Left lung (tissue), 4 donors: ENCODE measurements at regions not wholly inside any gene's neighbourhood (a gene's known extent, or its start where the extent isn't known, plus 50 kb on each side); places are given as distances from the start of the nearest gene placed in this dataset.

Source experiments
- ATAC-seq: fragments of 200-7000 bp; cut with Tn5 transposase; one replicate; pipeline ENCODE4 v1.9.1; 2020; ENCODE audit warnings: moderate library complexity
- DNase-seq, 4 donors: peaks; one replicate each; pipeline ENCODE4 v3.0.0-alpha.2; 2013 to 2020
- H3K27ac ChIP-seq, 2 donors: fragments of 200-600 bp; sonication (generic) in 1 of 2; one replicate each; pipeline versions ENCODE4 v1.5.0 to v1.8.0; 2020 to 2021
- H3K27me3 ChIP-seq, 2 donors: fragments of 200-600 bp; sonication (generic) in 1 of 2; one replicate each; pipeline versions ENCODE4 v1.5.0 to v1.8.0; 2020 to 2021
- H3K36me3 ChIP-seq, 2 donors: fragments of 200-600 bp; sonication (generic) in 1 of 2; one replicate each; pipeline versions ENCODE4 v1.5.0 to v1.8.0; 2020 to 2021
- H3K4me1 ChIP-seq, 2 donors: fragments of 200-600 bp; one replicate each; pipeline ENCODE4 v1.8.0; 2021
- H3K4me3 ChIP-seq, 2 donors: fragments of 200-600 bp; sonication (generic) in 1 of 2; one replicate each; pipeline versions ENCODE4 v1.5.0 to v1.8.0; 2020 to 2021; ENCODE audit warnings: mild to moderate bottlenecking in 1 of 2
- H3K9me3 ChIP-seq, 2 donors: fragments of 200-600 bp; sonication (generic) in 1 of 2; one replicate each; pipeline versions ENCODE4 v1.5.0 to v1.8.0; 2020 to 2021
- intact Hi-C, 2 donors: fragments of 100-400 bp; cut with DNase I; formaldehyde crosslinking; loops; one replicate each; pipeline versions ENCODE4 v1.11.2 to v1.14.2; 2022
- TF ChIP-seq, protein P1 (sequence below), 2 donors: fragments of 200-600 bp; sonication (generic) in 1 of 2; IDR thresholded peaks; one replicate each; pipeline versions ENCODE4 v1.5.0 to v1.8.0; 2021; ENCODE audit warnings: antibody characterized with exemption in 2 of 2
- donor health status: DM: no; HTN: yes; CAD: no.
- donor health status: DM: no; HTN: no; CAD: no.

DNA sequence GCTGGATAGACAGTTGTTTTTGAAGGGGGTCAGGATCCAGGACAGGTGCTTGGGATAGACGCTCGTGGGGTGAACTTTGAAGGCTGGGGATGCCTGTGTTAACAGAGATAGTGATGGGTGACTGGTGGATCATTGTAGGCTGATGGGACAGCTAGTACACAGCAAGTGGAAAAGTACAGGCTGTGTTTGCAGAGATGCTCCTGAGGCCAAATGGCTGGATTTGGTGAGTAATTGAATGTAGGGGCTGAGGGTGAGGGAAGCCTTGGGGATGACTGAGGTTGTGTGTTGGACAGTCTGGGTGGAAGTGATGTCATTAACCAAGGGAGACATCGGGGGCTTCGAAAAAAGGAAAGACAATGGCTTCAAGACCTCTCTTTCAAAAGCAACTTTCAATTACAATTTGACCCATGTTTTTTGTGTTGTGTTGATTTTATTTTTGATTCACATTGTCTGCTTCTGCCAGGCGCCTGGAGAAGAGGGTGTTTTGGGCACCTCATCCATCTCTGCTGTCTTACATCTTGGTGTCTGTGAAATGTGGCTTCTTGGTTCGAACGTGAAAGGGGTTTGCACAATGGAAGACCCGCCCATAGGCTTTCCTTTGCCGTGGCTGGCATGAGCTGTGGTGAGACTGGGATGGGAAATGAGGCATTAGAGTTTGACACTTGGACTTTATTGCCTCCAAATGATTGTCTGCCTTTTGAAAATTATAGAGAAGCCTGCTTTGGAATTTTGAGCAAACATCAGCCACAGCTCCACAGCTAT is 147.5 kb downstream of the FOXD2 start:
- DNase-seq (no peak), ATAC-seq (no peak)
- no peaks in the 10 kb centered on the region for H3K9me3 ChIP-seq
- H3K36me3 ChIP-seq: no peaks in the 10 kb centered on the region
- intact Hi-C loops: no loop called here
- no peak overlapping the region for H3K4me3 ChIP-seq
- TF ChIP-seq, protein P1, sequence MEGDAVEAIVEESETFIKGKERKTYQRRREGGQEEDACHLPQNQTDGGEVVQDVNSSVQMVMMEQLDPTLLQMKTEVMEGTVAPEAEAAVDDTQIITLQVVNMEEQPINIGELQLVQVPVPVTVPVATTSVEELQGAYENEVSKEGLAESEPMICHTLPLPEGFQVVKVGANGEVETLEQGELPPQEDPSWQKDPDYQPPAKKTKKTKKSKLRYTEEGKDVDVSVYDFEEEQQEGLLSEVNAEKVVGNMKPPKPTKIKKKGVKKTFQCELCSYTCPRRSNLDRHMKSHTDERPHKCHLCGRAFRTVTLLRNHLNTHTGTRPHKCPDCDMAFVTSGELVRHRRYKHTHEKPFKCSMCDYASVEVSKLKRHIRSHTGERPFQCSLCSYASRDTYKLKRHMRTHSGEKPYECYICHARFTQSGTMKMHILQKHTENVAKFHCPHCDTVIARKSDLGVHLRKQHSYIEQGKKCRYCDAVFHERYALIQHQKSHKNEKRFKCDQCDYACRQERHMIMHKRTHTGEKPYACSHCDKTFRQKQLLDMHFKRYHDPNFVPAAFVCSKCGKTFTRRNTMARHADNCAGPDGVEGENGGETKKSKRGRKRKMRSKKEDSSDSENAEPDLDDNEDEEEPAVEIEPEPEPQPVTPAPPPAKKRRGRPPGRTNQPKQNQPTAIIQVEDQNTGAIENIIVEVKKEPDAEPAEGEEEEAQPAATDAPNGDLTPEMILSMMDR (IDR thresholded peaks at IDR 0.05): no peak
- H3K4me1 ChIP-seq: no peaks in the 10 kb centered on the region
- H3K27ac ChIP-seq: no peak overlapping the region
- H3K27me3 ChIP-seq: peaks cover 0 to 4% of the 10 kb centered on the region in 2 donors

DNA sequence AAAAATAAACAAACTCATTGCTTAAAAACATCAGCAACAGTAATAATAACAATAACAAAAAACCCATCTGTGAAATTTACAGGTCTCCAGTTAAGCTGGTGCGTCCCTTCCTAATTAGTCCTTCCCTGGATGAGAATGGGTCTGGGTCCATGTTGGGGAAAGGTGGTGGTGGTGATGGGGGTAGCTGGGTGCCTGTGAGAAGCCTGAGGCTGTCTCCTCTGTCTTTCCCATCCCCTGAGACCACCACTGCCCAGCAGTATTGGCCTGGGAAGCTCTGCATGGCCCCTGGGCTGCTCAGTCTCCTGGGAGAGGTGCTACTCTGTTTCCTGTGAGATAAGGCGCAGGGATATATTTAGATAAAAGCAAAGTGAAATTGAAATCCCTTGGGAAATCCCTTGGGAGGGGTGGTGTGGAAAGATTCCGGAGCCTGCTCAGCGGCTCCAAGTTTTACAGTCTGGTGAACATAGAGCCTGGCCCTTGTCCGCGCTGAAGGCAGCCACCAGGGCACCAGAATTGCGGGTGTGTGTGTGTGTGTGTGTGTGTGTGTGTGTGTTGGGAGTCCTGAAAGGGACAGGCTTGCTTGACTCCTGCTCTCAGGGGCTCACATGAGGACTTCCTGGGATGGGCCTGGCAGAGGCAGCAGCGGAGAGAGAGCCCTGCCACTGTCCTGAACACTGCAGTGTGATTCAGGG is 150.2 kb downstream of the FOXD2 start:
- intact Hi-C loops: no loop called here
- Histone ChIP-seq H3K9me3 (no peaks in the 10 kb centered on the region), H3K27ac (no peak overlapping the region), H3K27me3 (peaks cover 2 to 19% of the 10 kb centered on the region in 2 donors), H3K4me1 (peaks cover 1 to 2% of the 10 kb centered on the region in 2 donors), H3K4me3 (no peak overlapping the region), H3K36me3 (no peaks in the 10 kb centered on the region)
- ATAC-seq (no peak), DNase-seq (no peak)
- TF ChIP-seq, protein P1 (IDR thresholded peaks at IDR 0.05): no peak

DNA sequence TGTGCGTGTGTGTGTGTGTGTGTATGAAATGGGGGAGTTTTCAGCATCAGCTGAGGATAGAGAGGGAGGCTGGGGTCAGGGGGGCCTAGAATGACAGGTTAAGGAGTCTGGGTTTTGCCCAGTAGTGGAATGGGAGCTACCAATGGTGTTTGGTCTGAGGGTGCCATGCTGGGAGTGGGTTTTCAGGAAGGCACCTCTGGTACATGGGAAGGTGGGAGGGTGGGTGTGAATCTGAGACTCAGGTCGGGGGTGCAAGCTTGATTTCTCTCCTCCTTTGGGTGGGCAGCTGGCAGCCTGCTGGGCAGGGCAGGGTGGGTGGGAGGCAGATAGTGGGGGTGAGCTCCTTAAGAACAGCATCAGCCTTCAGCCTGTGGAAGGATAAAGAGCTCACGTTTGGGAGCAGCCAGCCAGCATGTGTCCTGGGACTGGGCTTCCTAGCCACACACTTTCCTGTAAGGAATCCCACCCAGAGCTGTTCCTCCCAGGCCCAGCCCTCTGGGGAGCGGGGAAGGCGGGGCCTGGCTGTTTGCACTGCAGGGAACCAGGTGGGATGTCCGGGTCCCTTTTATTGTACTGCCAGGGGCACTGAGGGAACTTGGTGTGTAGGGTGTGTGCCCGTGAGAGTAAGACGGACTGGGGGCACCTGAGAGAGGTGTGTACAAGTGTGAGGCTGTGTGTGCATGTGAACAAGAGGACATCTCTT is 152.8 kb downstream of the FOXD2 start:
- H3K36me3 ChIP-seq: no peaks in the 10 kb centered on the region
- no peak for DNase-seq
- H3K9me3 ChIP-seq: no peaks in the 10 kb centered on the region
- no peak overlapping the region for H3K4me3 ChIP-seq
- TF ChIP-seq, protein P1 (IDR thresholded peaks at IDR 0.05): no peak
- no peak for ATAC-seq
- H3K27me3 ChIP-seq: peaks cover 6 to 36% of the 10 kb centered on the region in 2 donors
- no peak overlapping the region for H3K27ac ChIP-seq
- peaks cover 5% of the 10 kb centered on the region in 2 donors for H3K4me1 ChIP-seq
- intact Hi-C loops: no loop called here

DNA sequence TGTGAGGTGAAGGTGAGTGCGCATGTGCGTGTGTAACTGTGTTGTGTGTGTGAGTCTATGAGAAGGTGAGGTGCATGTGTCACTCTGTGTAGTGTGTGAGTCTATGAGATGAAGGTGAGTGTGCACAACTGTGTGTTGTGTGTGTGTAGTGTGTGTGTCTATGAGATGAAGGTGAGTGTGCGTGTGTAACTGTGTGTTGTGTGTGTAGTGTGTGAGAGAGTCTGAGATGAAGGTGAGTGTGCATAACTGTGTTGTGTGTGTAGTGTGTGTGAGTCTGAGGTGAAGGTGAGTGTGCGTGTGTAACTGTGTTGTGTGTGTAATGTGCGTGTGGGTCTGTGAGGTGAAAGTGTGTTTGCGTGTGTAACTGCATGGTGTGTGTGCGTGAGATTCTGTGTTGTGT is 154.0 kb downstream of the FOXD2 start:
- no peak for DNase-seq
- Histone ChIP-seq H3K36me3 (no peaks in the 10 kb centered on the region), H3K4me1 (peaks cover 5% of the 10 kb centered on the region in 2 donors), H3K4me3 (no peak overlapping the region), H3K27ac (no peak overlapping the region), H3K27me3 (peaks cover 6 to 31% of the 10 kb centered on the region in 2 donors), H3K9me3 (no peaks in the 10 kb centered on the region)
- intact Hi-C loops: no loop called here
- TF ChIP-seq, protein P1 (IDR thresholded peaks at IDR 0.05): no peak
- no peak for ATAC-seq
